H9 (cell line): ENCODE measurements at regions not wholly inside any gene's neighbourhood (a gene's known extent, or its start where the extent isn't known, plus 50 kb on each side); places are given as distances from the start of the nearest gene placed in this dataset.

Source experiments
- DNase-seq: peaks from one replicate; pipeline ENCODE4 v3.0.0-alpha.2; 2017
- H2AFZ ChIP-seq: one replicate; pipeline ENCODE4 v1.6.1; 2013; ENCODE audit warnings: mild to moderate bottlenecking, low read length, control low read depth, moderate library complexity
- H2AK5ac ChIP-seq: 2 replicates; pipeline ENCODE4 v1.6.1; 2013; ENCODE audit warnings: low read length, control low read depth, mixed read lengths; ENCODE audit not compliant: insufficient read length
- H2BK120ac ChIP-seq: one replicate; pipeline ENCODE4 v1.6.1; 2013; ENCODE audit warnings: low read depth, mild to moderate bottlenecking, low read length, control low read depth, inconsistent platforms; ENCODE audit not compliant: poor library complexity, severe bottlenecking
- H2BK12ac ChIP-seq: 2 replicates; pipeline ENCODE4 v1.6.1; 2013; ENCODE audit warnings: low read length, control low read depth, mixed read lengths, low read depth; ENCODE audit not compliant: insufficient read length
- H2BK15ac ChIP-seq: 2 replicates; pipeline ENCODE4 v1.6.1; 2013; ENCODE audit warnings: low read depth, low read length, control low read depth
- H2BK20ac ChIP-seq: one replicate; pipeline ENCODE4 v1.6.1; 2013; ENCODE audit warnings: low read depth, mild to moderate bottlenecking, low read length, control low read depth, inconsistent platforms; ENCODE audit not compliant: poor library complexity, severe bottlenecking
- H2BK5ac ChIP-seq: 2 replicates; pipeline ENCODE4 v1.6.1; 2013; ENCODE audit warnings: low read length, control low read depth, mixed read lengths; ENCODE audit not compliant: insufficient read length
- H3K14ac ChIP-seq: 2 replicates; pipeline ENCODE4 v1.6.1; 2013; ENCODE audit warnings: low read length, control low read depth; ENCODE audit not compliant: insufficient read depth
- H3K18ac ChIP-seq: 2 replicates; pipeline ENCODE4 v1.6.1; 2013; ENCODE audit warnings: low read depth, mild to moderate bottlenecking, mixed read lengths, low read length, control low read depth; ENCODE audit not compliant: insufficient read length
- H3K23ac ChIP-seq: 2 replicates; pipeline ENCODE4 v1.6.1; 2013; ENCODE audit warnings: low read length, control low read depth, mixed read lengths, low read depth; ENCODE audit not compliant: insufficient read length
- H3K23me2 ChIP-seq: 2 replicates; pipeline ENCODE4 v1.6.1; 2013; ENCODE audit warnings: low read depth, mild to moderate bottlenecking, mixed read lengths, low read length, control low read depth; ENCODE audit not compliant: insufficient read length, poor library complexity, severe bottlenecking
- H3K27ac ChIP-seq: 2 replicates; pipeline ENCODE4 v1.5.1; 2013; ENCODE audit warnings: low read length, control low read depth, mixed read lengths, low read depth; ENCODE audit not compliant: insufficient read length
- H3K27me3 ChIP-seq: 2 replicates; pipeline ENCODE4 v1.6.1; 2013; ENCODE audit warnings: low read length, control low read depth, inconsistent platforms; ENCODE audit not compliant: insufficient read depth
- H3K4ac ChIP-seq: 2 replicates; pipeline ENCODE4 v1.6.1; 2013; ENCODE audit warnings: low read depth, mild to moderate bottlenecking, control low read depth, inconsistent platforms, low read length, moderate library complexity
- H3K4me1 ChIP-seq: 2 replicates; pipeline ENCODE4 v1.6.1; 2013; ENCODE audit warnings: low read length, control low read depth, inconsistent platforms; ENCODE audit not compliant: insufficient read depth
- H3K4me2 ChIP-seq: 2 replicates; pipeline ENCODE4 v1.6.1; 2013; ENCODE audit warnings: low read length, control low read depth, mixed read lengths; ENCODE audit not compliant: insufficient read length, insufficient read depth
- H3K56ac ChIP-seq: 2 replicates; pipeline ENCODE4 v1.6.1; 2013; ENCODE audit warnings: low read depth, mild to moderate bottlenecking, mixed read lengths, low read length, control low read depth; ENCODE audit not compliant: insufficient read length
- H3K79me1 ChIP-seq: 2 replicates; pipeline ENCODE4 v1.6.1; 2013; ENCODE audit warnings: low read depth, mild to moderate bottlenecking, moderate library complexity, low read length, control low read depth, inconsistent platforms; ENCODE audit not compliant: insufficient read depth, poor library complexity, severe bottlenecking
- H3K79me2 ChIP-seq: 2 replicates; pipeline ENCODE4 v1.6.1; 2013; ENCODE audit warnings: low read length, control low read depth, inconsistent platforms; ENCODE audit not compliant: insufficient read depth
- H3K9ac ChIP-seq: 2 replicates; pipeline ENCODE4 v1.6.1; 2013; ENCODE audit warnings: low read length, control low read depth, mixed read lengths; ENCODE audit not compliant: insufficient read length; ENCODE audit errors: extremely low read depth
- H3K9me3 ChIP-seq: one replicate; pipeline ENCODE4 v1.6.1; 2013; ENCODE audit warnings: low read depth, low read length, inconsistent platforms; ENCODE audit not compliant: control insufficient read depth
- H3T11ph ChIP-seq: one replicate; pipeline ENCODE4 v1.6.1; 2013; ENCODE audit warnings: mild to moderate bottlenecking, low read length, control low read depth, inconsistent platforms
- H4K20me1 ChIP-seq: one replicate; pipeline ENCODE4 v1.6.1; 2013; ENCODE audit not compliant: control insufficient read depth, insufficient read length, insufficient read depth
- H4K5ac ChIP-seq: 2 replicates; pipeline ENCODE4 v1.6.1; 2013; ENCODE audit warnings: low read depth, mild to moderate bottlenecking, mixed read lengths, low read length, control low read depth; ENCODE audit not compliant: insufficient read length
- H4K8ac ChIP-seq: replicated peaks from 2 replicates; pipeline ENCODE4 v1.6.1; 2013; ENCODE audit warnings: low read length, control low read depth, mixed read lengths, low read depth; ENCODE audit not compliant: insufficient read length
- H4K91ac ChIP-seq: 2 replicates; pipeline ENCODE4 v1.6.1; 2013; ENCODE audit warnings: low read depth, mild to moderate bottlenecking, moderate library complexity, mixed read lengths, low read length, control low read depth; ENCODE audit not compliant: insufficient read length
- H3K27ac Mint-ChIP-seq, 3 experiments: 2 replicates in 2 of 3; 3 replicates in 1 of 3; pipeline ENCODE4 v1.8.0; 2020 to 2021; ENCODE audit warnings: mixed read lengths in 3 of 3, mild to moderate bottlenecking in 1 of 3, moderate library complexity in 1 of 3
- H3K27me3 Mint-ChIP-seq: 2 replicates; pipeline ENCODE4 v1.8.0; 2021; ENCODE audit warnings: low read depth, mild to moderate bottlenecking, moderate library complexity, mixed read lengths
- H3K36me3 Mint-ChIP-seq, 3 experiments: 2 replicates in 2 of 3; 3 replicates in 1 of 3; pipeline ENCODE4 v1.8.0; 2020 to 2021; ENCODE audit warnings: low read depth in 3 of 3, mixed read lengths in 3 of 3; ENCODE audit not compliant: insufficient read depth in 1 of 3
- H3K4me1 Mint-ChIP-seq, 2 experiments: 2 replicates each; pipeline ENCODE4 v1.8.0; 2020; ENCODE audit warnings: mixed read lengths in 2 of 2
- H3K4me3 Mint-ChIP-seq, 2 experiments: 2 replicates in 1 of 2; 3 replicates in 1 of 2; pipeline ENCODE4 v1.8.0; 2020 to 2021; ENCODE audit warnings: mild to moderate bottlenecking in 2 of 2, mixed read lengths in 2 of 2, moderate library complexity in 1 of 2
- H3K9me3 Mint-ChIP-seq, 2 experiments: 2 replicates in 1 of 2; 3 replicates in 1 of 2; pipeline ENCODE4 v1.8.0; 2020; ENCODE audit warnings: mild to moderate bottlenecking in 2 of 2, mixed read lengths in 2 of 2, moderate library complexity in 1 of 2
- CTCF ChIP-seq: fragments of 200-600 bp; sonication (generic); conservative IDR thresholded peaks from 3 replicates; pipeline ENCODE4 v1.8.0; 2021; ENCODE audit warnings: antibody characterized with exemption, mild to moderate bottlenecking
- WGBS: extraction: QIAGEN DNeasy Blood & Tissue Kit; methylation state at CpG from one replicate; pipeline ENCODE4 v1.1.7; 2013; ENCODE audit warnings: missing lambda C conversion rate, low lambda C conversion rate, mixed read lengths; ENCODE audit not compliant: insufficient read length; ENCODE audit errors: extremely low coverage; 5-methylcytosine and 5-hydroxymethylcytosine counted together

GRCh38 chr20:3334156-3334943 is 73.1 kb downstream of the DNAAF9 start:
- Histone ChIP-seq H3K18ac (no peak overlapping the region), H3K4me1 (no peaks in the 10 kb centered on the region), H3T11ph (no peak overlapping the region), H3K79me1 (no peaks in the 10 kb centered on the region), H3K4me2 (no peak overlapping the region), H3K27me3 (no peaks in the 10 kb centered on the region), H3K9ac (no peak overlapping the region), H2BK15ac (no peak overlapping the region), H4K8ac (no peak overlapping the region), H2AFZ (no peak overlapping the region), H2BK12ac (no peak overlapping the region), H2BK5ac (no peak overlapping the region), H4K5ac (no peak overlapping the region), H2BK20ac (no peak overlapping the region), H3K27ac (no peak overlapping the region), H3K23me2 (no peaks in the 10 kb centered on the region), H4K91ac (no peak overlapping the region), H3K79me2 (no peaks in the 10 kb centered on the region), H3K4ac (no peak overlapping the region), H4K20me1 (no peaks in the 10 kb centered on the region), H3K9me3 (no peaks in the 10 kb centered on the region), H2AK5ac (no peak overlapping the region), H3K56ac (no peak overlapping the region), H2BK120ac (no peak overlapping the region), H3K14ac (no peak overlapping the region), H3K23ac (no peak overlapping the region)
- no CpG with 5 or more reads among the region's 8 CpGs for WGBS
- H3K36me3 Mint-ChIP-seq: peaks cover 0 to 35% (median 26%) of the 10 kb centered on the region in 3 experiments
- no peak overlapping the region for H3K4me3 Mint-ChIP-seq
- no peak for DNase-seq
- H3K27ac Mint-ChIP-seq: no peak overlapping the region; a peak in 1 of 7 replicates
- no peak for TF ChIP-seq CTCF
- no peaks in the 10 kb centered on the region for H3K27me3 Mint-ChIP-seq
- no peaks in the 10 kb centered on the region for H3K4me1 Mint-ChIP-seq
- peaks cover 0 to 3% of the 10 kb centered on the region in 2 experiments; a peak in 1 of 5 replicates for H3K9me3 Mint-ChIP-seq
